GM19043 (cell line): ENCODE measurements at regions not wholly inside any gene's neighbourhood (a gene's known extent, or its start where the extent isn't known, plus 50 kb on each side); places are given as distances from the start of the nearest gene placed in this dataset.
"Not testable (repeated sequence)": the region's sequence is repeated elsewhere in the genome, so short reads cannot be mapped to it uniquely, and the experiment has no call there.

Source experiments
- ATAC-seq: cut with Tn5 transposase; IDR thresholded peaks from one replicate; pipeline ENCODE4 v1.9.1; 2021; ENCODE audit warnings: low read depth; ENCODE audit not compliant: unreplicated experiment

DNA sequence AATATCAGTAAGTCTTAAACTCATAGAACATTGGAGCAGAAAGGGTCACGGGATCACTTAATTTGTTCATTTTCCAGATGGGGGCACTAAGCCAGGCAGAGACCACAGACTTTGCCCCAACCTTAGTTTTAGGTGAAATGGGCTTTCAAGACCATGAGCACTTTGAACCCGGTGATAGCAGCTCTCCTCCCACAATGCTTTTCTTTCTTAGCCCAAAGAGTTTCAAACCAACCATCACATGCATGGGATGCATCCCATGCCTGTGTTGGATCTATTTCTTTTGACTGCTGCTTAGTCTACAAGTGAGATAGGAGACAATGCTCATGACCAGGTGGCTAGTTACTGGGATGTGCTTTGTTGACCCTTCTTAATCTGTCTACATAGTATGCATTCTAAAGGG lies 240.6 kb downstream of the NUF2 start:
- ATAC-seq: no peak

DNA sequence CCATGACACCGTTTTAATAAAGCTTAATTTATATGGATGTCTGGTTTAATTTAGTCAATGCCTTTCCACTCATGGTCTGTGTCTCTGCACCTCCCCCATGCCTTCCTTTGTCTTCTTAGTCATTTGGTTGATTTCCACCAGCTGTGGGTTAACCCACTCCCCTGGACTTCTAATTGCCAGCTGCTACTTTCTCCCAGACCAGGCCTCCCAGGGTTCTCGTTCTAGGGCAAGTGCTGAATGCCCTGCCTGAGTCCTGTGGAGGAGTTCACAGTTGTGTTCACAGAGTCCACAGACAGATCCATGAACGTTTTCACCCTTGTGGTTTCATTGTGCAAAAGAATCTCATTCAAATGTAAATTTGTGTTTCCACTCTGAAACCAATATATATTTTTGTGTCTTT lies 243.4 kb downstream of the NUF2 start:
- no peak for ATAC-seq

DNA sequence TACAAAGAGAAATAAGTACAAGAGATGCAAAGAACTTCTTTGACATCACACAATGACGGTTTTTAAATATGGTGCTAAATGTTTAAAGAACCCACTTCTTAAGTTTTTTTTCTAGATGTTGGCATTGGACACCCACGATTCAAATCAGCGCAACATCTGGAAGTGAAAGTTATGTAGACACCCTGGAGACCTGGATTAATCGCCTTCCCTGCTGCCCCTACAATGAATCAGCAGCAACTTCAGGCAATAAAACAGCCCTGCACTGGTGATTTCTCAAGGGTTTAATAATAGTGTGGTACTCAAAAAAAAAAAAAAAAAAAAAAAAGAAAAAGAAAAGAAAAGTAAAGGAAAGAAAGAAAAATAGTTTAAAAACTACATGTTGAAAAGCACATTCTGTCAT lies 248.3 kb downstream of the NUF2 start:
- no peak for ATAC-seq

DNA sequence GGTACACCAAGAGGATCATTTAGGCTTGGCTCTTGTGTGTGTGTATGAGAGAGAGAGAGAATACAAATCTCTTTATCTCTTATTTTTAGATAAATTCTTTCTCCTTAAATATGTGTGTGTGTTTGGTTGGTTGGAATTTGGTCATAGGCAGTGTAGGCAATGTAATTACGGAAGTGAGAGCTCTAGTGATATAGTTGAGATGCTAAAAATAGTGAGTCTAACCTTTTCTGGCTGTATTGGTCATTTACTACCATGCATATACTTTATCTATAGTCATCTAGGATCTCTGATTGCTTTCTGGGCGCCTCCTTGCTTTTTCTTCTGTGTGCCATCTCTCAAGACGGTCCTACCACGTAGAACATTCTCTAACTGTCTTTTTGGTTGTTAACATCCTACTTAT lies 250.2 kb downstream of the NUF2 start:
- no peak for ATAC-seq

DNA sequence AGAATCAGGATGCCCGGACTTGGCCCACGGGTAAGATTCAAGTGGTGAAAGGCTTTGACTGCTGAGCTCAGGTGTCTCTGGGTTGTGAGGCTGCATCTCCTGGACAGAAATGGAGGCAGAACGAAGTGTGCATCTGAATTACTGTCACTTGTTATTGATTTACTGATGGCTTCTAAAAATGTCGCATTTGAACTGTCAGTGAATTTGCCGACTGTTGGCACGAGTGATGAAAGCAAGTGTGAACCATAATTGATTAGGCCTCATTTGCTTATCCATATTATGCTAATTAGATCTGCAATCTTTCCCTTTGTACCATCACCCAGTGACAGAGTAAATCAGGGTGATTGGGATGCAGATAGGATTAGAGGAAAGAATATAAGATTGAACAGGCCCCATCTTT lies 252.4 kb downstream of the NUF2 start:
- no peak for ATAC-seq

DNA sequence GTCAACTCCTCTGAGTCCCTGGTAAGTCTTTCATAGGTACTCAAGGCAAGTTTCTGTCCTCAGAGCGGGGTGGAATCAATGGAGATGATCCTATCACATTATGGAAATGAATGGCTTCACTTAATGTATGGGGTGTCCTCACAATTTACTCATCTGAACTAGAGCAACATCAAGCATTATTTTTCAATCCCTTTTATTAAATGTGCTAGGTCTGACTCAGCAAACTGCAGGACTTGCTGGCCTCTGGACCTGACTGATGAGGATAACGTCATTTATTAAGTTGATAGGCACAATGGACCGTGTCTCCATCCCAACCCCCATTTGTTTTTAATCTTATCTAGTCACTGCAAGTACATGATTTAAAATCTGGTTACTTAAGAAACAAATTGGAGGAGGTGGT lies 259.2 kb downstream of the NUF2 start:
- ATAC-seq: no peak

DNA sequence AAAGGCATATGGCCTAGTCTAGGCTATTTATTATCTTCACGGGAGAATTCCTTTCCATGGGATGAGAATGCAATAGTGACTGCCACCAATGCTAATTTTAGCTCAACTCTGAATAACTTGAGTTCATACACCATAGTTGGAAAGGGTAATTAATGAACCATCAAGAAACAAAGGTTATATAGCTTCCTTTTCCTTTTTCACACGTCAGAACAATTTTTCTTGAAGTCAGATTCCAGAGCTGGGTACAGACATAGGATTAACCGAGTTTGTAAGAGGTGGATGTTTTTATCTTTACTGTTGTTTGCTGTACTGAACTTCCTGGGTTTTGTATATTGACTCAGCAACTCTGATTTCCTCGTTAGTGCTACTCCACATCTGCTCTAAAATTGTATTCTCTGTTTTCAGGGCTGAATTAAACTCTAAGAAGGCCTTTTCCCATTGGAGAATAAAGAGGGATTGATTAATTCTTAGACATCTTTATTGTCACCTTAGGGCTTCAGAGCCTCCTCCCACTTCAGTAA lies 262.0 kb downstream of the NUF2 start:
- ATAC-seq: no peak

DNA sequence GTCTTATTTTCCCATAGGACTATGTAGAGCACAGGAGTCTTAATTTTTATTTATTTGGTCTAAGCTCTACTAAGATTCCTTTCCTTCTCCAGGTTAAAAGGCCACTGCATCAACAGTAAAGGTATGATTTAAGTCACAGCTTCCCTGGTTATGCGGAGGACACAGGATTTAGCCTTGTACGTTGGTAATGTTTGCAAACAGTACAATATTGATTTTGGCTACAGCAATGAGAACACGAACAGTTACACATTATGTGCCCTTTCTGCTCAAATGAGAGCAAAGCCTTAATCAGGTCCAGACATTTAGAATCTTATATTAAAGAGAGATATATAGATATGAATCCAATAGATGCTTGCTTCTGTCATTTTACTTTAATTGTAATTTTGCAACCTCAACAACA lies 264.0 kb downstream of the NUF2 start:
- no peak for ATAC-seq

DNA sequence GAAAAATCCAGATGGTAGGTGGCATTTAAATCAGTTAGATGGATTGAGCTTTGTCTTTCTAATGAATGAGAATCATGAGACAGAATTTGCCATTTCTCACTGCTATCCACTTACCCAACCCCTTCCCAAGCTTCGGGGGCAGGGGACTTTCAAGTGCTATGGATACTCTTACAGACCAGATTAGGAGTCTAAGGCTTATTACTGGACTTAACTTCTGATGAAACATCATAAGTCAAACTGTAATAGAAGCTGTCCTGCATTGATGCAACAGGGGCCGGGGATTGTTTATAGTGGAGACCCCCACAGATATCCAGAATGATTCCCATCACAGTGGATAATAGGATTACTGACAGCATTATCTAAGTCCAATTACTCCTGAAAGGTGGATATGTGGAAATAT lies 267.0 kb downstream of the NUF2 start:
- no peak for ATAC-seq

DNA sequence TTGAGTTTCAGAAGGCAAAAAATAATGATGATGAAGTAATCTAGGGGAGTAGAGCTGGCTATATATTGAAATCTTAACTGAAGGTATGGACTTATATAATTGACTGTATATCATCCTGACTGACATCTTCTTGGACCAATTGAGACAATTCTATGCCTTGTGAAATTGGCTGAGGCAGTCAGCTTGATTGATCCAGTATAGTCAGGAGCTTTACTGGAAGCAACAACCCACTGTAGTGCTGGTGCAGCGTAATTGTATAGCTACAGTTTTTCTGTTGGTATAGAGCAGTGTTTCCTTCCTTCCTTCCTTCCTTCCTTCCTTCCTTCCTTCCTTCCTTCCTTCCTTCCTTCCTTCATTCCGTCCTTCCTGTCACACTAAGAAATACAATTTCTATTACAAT lies 268.0 kb downstream of the NUF2 start:
- no peak for ATAC-seq

DNA sequence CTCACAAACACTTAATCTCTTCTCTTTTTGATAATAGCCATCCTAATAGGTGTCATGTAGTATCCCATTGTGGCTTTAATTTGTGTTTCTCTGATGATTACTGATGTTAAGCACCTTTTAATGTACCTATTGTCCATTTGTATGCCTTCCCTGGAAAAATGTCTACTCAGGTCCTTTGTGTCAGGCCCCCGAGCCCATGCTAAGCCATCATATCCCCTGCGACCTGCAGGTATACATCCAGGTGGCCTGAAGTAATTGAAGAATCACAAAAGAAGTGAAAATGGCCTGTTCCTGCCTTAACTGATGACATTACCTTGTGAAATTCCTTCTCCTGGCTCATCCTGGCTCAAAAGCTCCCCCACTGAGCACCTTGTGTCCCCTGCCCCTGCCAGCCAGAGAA lies 269.4 kb downstream of the NUF2 start:
- not testable (repeated sequence) for ATAC-seq

DNA sequence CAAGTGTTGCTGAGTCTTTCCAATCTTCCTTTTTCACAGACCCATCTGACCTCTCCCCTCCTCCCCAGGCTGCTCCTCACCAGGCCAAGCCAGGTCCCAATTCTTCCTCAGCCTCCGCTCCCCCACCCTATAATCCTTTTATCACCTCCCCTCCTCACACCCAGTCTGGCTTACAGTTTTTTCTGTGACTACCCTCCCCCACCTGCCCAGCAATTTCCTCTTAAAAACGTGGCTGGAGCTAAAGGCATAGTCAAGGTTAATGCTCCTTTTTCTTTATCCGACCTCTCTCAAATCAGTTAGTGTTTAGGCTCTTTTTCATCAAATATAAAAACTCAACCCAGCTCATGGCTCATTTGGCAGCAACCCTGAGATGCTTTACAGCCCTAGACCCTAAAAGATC lies 270.9 kb downstream of the NUF2 start:
- ATAC-seq: not testable (repeated sequence)

DNA sequence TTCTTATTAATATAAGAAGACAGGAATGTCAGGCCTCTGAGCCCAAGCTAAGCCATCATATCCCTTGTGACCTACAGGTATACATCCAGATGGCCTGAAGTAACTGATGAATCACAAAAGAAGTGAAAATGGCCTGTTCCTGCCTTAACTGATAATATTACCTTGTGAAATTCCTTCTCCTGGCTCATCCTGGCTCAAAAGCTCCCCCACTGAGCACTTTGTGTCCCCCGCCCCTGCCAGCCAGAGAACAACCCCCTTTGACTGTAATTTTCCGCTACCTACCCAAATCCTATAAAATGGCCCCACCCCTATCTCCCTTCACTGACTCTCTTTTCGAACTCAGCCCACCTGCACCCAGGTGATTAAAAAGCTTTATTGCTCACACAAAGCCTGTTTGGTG lies 274.4 kb downstream of the NUF2 start:
- ATAC-seq: not testable (repeated sequence)

DNA sequence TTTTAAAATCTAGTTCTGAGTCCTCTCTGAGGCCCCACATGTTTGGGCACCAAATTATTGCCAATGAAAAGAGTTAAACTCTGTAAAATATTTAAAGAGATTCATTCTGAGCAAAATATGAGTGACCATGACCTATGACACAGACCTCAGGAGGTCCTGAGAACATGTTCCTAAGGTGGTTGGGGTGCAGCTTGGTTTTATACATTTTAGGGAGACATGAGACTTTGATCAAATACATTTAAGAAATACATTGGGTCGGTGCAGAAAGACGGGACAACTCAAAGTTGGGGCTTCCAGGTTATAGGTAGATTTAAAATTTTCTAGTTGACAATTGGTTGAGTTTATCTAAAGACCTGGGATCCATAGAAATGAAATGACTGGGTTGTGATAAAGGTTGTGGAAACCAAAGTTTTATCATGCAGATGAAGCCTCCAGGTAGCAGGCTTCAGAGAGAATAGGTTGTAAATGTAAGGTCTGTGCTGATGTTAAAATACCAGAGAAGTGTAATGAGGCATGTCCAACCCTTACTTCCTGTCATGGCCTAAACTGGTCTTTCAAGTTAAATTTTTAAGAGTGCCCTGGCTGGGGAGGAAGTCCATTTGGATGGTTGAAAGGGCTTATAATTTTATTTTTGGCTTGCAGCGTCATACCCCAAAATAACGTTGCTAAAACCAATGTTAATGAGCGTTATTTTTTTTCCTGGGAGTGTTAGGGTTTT lies 274.9 kb downstream of the NUF2 start:
- no peak for ATAC-seq

DNA sequence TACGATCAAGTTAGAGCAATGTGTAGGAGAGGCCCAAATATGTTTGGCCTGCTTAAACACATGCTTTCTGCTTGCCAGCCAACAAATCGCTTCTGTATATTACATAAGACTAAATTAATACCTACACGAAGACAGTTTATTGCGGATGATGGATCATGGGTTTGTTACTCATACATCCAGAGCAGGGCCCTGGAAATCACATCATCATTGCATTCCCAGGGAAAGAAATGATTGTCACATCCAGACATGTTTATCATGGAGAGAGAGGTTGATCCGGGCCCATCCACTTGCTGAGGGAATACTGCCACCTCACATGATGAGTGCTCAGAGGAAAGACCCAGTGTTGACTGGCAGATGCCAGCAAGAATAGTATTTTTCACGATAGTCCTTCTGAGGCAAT lies 282.6 kb downstream of the NUF2 start:
- ATAC-seq: no peak

DNA sequence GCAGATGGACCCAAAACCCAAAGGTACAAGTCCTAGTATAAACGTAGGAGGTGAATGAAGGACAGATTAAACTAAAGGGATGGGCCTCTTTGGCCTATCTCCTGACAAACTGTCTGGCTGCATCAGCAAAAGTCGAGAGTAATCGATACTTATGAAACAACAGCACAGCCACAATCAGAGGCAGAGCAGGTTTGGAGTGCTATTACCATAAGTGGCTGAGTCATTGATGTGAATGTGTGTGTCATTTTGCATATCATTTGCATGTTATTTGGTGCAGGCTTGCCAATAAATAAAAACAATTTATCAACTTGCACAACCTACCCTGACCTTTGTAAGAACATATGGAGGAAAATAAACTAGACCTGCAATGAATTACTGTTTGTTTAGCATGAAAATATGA lies 283.1 kb downstream of the NUF2 start:
- ATAC-seq: no peak

DNA sequence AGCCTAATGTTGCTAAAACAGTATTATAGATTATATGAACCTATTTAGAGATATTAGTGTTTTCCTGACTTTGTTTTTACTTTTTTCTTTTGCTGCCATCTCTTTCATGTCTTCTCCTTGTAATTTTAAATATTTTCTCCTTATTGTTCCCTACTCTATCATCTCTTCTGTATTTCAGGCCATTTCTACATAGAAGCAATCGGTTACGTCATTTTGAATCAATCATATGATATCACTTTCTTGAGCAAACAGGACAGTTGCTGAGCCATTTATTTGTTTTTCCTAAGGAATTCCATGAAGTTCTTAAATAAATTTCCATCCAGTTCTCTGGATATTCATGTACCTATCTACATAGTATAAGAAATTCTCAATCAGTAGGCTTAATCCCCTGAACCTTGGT lies 287.2 kb downstream of the NUF2 start:
- ATAC-seq: no peak

DNA sequence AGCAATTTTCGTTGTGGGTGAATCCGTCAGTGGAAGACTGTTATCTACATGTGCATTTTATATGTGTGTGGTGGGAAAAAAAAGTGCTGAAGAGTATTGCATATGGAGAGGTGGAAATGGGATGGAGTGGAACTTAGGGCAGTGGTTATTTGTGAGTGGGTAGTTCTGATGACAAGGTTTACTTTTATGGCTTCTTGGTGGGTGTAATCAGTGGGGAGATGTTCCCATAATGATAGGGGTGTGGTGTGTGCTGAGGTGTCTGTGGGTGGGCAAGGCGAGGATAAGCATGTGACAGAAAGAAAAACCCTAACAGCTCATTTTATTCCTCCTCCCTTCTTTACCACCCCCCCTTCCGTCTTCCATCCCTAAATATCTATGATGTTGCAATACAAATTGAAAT lies 288.1 kb downstream of the NUF2 start:
- no peak for ATAC-seq

DNA sequence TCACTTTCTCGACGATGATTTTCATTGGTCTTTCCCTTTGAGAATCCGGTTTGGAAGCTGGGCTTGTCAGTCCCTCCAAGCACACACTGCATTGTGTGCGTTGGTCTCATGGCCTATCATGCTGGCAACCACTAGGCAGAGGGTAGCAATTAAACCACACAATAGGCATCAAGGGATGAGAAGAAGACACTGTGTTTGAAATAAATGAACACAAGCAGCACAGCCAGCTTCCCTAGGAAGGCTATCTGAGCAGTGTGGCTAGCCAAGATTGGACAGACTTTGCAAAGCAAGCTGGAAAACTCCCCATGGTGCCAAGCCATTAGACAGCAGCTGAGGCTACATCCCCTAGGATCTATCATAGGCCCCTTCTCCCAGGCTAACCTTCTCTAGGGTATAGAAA lies 288.7 kb downstream of the NUF2 start:
- ATAC-seq: no peak

DNA sequence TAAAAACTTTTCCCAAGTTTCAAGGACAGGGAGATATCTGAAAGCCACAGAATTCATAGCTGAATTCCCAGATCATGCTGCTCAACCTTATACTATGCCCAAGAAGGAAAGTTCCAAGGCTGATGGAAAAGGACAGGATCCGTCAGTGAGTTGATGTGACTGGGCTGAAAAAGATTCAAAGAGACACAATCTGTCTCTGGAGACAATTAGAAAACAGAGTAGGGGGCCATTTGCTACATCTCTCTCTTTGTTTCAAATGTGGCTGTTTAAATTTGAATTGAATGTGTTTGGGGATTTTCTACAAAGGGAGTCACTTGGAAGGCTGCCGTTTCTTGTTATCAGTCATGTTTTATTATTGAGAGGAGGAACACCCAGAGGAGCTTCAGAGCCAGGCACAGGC lies 292.6 kb downstream of the NUF2 start:
- no peak for ATAC-seq

DNA sequence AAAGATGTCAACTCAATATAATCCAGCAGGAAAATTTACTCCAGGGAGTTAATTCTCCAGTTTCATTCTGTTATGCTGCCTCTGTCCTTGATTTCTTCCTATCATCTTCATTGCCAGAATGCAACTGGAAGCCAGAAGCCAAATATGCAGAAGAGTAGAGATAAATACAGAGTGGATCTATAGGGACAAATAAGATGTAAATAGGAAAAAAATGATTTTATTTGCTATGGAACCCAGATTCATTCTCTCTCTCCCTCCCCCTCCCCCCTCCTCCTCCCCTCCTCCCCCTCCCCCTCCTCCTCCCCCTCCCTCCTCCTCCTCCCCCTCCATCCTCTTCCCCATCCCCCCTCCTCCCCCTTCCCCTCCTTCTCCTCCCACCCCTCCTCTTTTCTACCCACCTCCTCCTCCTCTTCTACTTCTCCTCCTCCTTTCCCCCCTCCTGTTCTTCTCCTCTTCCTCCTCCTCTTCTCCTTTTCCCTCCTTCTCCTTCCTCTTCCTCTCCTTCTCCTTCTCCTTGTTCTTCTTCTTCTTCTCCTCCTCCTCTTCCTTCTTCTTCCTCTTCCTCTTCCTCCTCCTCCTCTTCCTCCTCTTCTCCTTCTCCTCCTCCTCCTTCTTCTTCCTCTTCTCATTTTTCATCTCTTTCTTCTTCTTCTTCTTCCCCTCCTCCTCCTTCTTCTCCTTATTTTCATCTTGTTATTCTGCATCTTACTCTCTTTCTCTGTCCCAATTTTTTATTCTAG lies 306.4 kb downstream of the NUF2 start:
- ATAC-seq: no peak

DNA sequence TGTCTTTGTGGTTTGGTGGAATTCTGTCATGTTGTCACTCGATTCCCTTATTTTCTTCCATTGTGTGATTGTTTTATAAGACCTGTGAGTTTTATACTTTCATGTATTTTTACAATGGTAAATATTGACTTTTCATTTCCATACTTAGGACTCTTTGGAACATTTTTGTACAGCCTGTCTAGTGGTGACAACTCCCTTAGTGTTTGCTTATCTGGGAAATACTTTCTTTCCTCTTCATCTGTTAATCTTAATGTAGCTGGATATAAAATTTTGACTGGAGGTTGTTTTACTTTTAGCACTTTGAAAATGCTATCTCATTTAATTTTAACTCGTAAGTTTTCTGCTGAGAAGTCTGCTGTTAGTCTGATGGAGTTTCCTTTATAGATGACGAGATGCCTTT lies 310.5 kb downstream of the NUF2 start:
- ATAC-seq: no peak
